BE2C (cell line): ENCODE measurements at regions not wholly inside any gene's neighbourhood (a gene's known extent, or its start where the extent isn't known, plus 50 kb on each side); places are given as distances from the start of the nearest gene placed in this dataset.

Experiments
- DNase-seq: peaks from one replicate; pipeline ENCODE4 v3.0.0-alpha.2; 2020
- H3K27me3 ChIP-seq: fragments of 250-450 bp; sonication (Bioruptor Pico); 2 replicates; pipeline ENCODE4 v1.5.1; 2020; ENCODE audit warnings: mild to moderate bottlenecking
- H3K36me3 ChIP-seq: fragments of 250-450 bp; sonication (Bioruptor Pico); 2 replicates; pipeline ENCODE4 v1.5.1; 2020; ENCODE audit warnings: mild to moderate bottlenecking
- H3K4me1 ChIP-seq: fragments of 250-450 bp; sonication (Bioruptor Pico); 2 replicates; pipeline ENCODE4 v1.5.1; 2020
- H3K4me3 ChIP-seq: 2 replicates; pipeline ENCODE4 v1.5.1; 2011; ENCODE audit warnings: low read depth, low read length
- H3K9me3 ChIP-seq: fragments of 250-450 bp; sonication (Bioruptor Pico); 2 replicates; pipeline ENCODE4 v1.5.1; 2020
- TF ChIP-seq, protein P1 (sequence below): IDR thresholded peaks from 2 replicates; pipeline ENCODE4 v1.5.1; 2012; ENCODE audit warnings: mild to moderate bottlenecking, low read depth, low read length

DNA sequence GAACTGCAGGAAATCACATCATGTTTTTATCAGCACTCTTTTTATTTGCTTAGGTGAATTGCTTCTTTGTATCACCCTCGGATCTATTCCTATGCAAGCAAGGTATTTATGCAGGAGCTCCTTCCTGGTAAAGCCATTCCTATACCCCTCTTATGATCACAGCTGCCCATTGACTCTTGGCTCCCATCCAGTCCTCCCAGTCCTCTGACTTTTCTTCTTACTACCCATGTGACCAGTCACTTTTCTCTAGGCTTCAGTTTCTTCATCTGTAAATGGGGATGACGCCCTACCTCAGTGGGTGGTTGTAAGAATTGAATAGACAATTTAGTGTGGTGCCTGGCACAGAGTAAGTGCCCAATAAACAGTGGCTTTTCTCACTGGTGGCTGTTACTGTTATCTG lies 144.9 kb downstream of the FHIP1A start:
- Histone ChIP-seq H3K4me1 (no peaks in the 10 kb centered on the region; the same call in 1 of the 2 replicates), H3K27me3 (no peaks in the 10 kb centered on the region), H3K4me3 (no peak overlapping the region), H3K36me3 (no peaks in the 10 kb centered on the region), H3K9me3 (no peaks in the 10 kb centered on the region)
- TF ChIP-seq, protein P1, sequence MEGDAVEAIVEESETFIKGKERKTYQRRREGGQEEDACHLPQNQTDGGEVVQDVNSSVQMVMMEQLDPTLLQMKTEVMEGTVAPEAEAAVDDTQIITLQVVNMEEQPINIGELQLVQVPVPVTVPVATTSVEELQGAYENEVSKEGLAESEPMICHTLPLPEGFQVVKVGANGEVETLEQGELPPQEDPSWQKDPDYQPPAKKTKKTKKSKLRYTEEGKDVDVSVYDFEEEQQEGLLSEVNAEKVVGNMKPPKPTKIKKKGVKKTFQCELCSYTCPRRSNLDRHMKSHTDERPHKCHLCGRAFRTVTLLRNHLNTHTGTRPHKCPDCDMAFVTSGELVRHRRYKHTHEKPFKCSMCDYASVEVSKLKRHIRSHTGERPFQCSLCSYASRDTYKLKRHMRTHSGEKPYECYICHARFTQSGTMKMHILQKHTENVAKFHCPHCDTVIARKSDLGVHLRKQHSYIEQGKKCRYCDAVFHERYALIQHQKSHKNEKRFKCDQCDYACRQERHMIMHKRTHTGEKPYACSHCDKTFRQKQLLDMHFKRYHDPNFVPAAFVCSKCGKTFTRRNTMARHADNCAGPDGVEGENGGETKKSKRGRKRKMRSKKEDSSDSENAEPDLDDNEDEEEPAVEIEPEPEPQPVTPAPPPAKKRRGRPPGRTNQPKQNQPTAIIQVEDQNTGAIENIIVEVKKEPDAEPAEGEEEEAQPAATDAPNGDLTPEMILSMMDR = no peak
- no peak for DNase-seq

GRCh38 chr4:151555151-151555945 lies 146.4 kb downstream of the FHIP1A start:
- H3K9me3 ChIP-seq = no peaks in the 10 kb centered on the region
- no peak overlapping the region for H3K4me3 ChIP-seq
- H3K27me3 ChIP-seq = no peaks in the 10 kb centered on the region
- no peak for DNase-seq
- TF ChIP-seq, protein P1 = no peak
- H3K36me3 ChIP-seq = no peaks in the 10 kb centered on the region
- H3K4me1 ChIP-seq = no peaks in the 10 kb centered on the region; the same call in 1 of the 2 replicates

DNA sequence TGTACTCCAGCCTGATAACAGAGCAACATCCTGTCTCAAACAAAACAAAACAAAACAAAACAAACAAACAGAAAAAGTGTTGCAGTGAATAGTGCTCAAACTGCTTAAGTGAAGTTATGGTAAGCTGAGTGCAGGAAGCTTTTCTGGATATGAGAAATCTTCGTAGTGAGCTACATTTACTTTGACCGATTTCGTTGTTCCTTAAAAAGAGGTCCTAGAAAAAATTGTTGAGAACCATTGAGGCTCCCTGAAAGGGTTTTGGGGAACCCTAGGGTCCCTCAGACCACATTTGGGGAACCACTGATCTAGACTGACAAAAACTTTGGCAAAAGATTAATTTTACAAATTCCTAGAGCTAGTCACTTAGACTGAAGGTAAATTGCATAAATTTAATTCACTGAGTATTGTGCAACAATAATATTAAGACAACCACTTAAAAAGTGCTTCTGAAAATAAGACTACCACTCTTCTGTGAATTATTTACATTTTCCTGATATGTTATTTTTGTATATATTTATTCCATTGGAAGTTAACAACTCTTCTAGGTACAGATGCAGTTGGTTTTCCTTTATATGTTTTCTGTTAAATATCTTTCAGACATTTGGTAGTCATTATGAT lies 149.6 kb downstream of the FHIP1A start:
- Histone ChIP-seq H3K27me3 (no peaks in the 10 kb centered on the region), H3K4me1 (no peaks in the 10 kb centered on the region; the same call in 1 of the 2 replicates), H3K4me3 (no peak overlapping the region), H3K9me3 (no peaks in the 10 kb centered on the region), H3K36me3 (no peaks in the 10 kb centered on the region)
- no peak for DNase-seq
- TF ChIP-seq, protein P1 = no peak

GRCh38 chr4:151559595-151559994 lies 150.6 kb downstream of the FHIP1A start:
- Histone ChIP-seq H3K36me3 (no peaks in the 10 kb centered on the region), H3K9me3 (no peaks in the 10 kb centered on the region), H3K4me3 (no peak overlapping the region), H3K27me3 (no peaks in the 10 kb centered on the region), H3K4me1 (no peaks in the 10 kb centered on the region)
- no peak for DNase-seq
- TF ChIP-seq, protein P1 = no peak

DNA sequence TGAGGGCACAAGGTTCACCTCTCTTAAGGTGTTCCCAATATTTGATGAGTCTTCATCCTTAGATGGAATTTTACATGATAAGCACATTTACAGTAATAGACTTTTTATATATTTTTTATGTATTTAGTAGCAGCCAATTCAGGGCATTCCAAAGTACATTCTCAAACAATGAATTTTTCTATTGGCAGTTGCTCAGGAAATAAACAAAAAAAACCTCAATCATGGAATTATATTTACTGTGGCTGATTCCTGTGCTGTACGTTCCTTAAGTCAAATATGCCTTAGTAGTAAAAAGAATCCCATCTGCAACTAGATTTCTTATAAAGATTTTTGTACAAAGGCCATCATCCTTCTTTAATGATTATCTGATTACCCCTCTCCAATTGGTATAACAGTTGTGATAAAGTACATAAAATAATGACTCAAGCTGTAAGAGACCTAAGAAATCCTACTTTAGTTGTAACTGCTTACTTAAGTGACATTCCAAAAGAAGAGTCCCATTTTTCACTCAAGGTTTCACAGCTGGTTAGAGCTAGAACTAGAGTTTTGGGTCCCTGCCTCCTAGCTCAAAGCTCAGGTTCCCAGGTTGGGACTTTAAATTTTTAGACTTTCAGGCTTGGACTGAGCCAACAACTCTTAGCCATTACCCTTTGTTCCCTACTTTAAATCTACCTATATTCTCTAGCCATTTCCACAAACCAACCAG lies 152.7 kb downstream of the FHIP1A start:
- Histone ChIP-seq H3K27me3 (no peaks in the 10 kb centered on the region), H3K36me3 (no peaks in the 10 kb centered on the region), H3K4me3 (no peak overlapping the region), H3K4me1 (no peaks in the 10 kb centered on the region), H3K9me3 (no peaks in the 10 kb centered on the region)
- TF ChIP-seq, protein P1 = no peak
- DNase-seq = no peak
